ENCODE measurements at regions not wholly inside any gene's neighbourhood (a gene's known extent, or its start where the extent isn't known, plus 50 kb on each side); places are given as distances from the start of the nearest gene placed in this dataset.
A peak's percentile ranks its signal among the peaks of the same experiment; 100 is the strongest.

DNA sequence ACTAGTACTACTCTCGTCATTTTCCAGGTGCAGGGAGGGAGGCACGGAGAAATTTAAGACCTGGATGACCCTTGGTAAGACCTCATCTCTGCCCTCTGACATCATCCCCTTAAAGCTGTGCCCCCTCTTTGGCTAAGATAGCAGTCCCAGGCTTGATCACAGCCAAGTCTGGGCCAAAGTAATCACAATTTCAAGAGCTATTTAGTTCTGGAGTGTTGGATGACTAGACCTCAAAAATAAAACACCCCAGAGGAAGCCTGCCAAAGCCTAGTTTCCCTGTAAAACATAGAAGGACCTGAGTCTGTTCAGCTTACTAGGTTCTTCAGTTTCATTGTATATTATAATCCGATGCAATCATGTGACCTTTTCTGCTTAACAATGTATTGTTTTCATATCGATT lies 144.6 kb upstream of the ARHGEF9 start:
- TF ChIP-seq, protein P1, sequence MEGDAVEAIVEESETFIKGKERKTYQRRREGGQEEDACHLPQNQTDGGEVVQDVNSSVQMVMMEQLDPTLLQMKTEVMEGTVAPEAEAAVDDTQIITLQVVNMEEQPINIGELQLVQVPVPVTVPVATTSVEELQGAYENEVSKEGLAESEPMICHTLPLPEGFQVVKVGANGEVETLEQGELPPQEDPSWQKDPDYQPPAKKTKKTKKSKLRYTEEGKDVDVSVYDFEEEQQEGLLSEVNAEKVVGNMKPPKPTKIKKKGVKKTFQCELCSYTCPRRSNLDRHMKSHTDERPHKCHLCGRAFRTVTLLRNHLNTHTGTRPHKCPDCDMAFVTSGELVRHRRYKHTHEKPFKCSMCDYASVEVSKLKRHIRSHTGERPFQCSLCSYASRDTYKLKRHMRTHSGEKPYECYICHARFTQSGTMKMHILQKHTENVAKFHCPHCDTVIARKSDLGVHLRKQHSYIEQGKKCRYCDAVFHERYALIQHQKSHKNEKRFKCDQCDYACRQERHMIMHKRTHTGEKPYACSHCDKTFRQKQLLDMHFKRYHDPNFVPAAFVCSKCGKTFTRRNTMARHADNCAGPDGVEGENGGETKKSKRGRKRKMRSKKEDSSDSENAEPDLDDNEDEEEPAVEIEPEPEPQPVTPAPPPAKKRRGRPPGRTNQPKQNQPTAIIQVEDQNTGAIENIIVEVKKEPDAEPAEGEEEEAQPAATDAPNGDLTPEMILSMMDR (IDR thresholded peaks at IDR 0.05; ENCODE audit: insufficient read depth, low read depth, low read length, missing control alignments): no peak

DNA sequence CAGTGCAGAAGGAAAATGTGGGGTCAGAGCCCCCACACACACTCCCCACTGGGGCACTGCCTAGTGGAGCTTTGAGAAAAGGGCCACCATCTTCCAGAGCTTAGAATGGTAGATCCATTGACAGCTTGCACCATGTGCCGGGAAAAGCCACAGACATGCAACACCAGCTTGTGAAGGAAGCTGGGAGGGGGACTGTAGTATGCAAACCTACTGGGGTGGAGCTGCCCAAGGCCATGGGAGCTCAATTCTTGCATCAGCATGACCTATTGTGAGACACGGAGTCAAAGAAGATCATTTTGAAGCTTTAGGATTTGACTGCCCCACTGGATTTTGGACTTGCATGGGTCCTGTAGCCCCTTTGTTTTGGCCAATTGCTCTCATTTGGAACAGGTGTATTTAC lies 142.8 kb upstream of the ARHGEF9 start:
- no peak for DNase-seq (ENCODE audit: low read depth)
- H3K4me3 ChIP-seq (ENCODE audit: low read depth, low read length): no peak overlapping the region
- TF ChIP-seq, protein P1 (IDR thresholded peaks at IDR 0.05; ENCODE audit: insufficient read depth, low read depth, low read length, missing control alignments): no peak

More for the DNA sequence above, 144.6 kb upstream of the ARHGEF9 start:
- no peak for DNase-seq (ENCODE audit: low read depth)
- H3K4me3 ChIP-seq (ENCODE audit: low read depth, low read length): no peak overlapping the region

DNA sequence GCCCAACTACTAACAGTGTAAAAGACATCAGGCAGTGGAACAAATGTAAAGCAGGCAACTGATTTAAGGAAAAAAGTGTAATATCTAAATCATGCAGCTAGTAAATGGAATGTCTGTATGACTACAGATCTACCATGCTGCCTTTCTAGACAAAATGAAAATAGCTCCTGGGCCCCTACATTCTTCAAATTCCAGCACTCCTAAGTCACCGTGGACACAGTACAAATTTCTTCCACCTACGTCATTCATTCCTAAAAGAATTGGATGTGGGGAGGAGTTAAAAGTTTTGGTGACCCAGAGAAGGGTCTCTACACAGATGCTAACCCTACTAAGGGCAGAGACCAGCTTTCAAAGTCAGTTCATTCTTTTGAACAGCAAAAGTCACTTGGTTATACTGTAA lies 137.2 kb upstream of the ARHGEF9 start:
- no peak for DNase-seq (ENCODE audit: low read depth)
- TF ChIP-seq, protein P1 (IDR thresholded peaks at IDR 0.05; ENCODE audit: insufficient read depth, low read depth, low read length, missing control alignments): no peak
- no peak overlapping the region for H3K4me3 ChIP-seq (ENCODE audit: low read depth, low read length)

DNA sequence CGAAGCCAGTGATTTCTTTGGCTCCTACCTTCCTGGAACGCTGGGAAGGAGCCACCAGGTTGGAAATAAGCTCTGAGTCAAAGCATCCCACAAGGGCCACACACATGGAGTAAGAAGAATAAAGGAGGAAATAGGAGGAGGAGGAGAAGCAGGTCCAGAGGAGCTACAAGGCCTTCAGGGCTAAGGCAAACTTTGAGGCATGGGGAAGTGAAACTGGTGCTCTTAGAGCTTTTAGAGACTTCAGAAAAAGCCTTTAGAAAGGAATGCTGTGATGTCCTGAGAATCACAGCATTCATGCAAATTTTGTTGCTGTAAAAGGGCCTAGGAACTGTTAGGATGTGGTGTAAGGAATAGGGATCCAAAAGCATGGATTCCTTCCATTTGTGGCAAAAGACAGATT lies 135.9 kb upstream of the ARHGEF9 start:
- DNase-seq (ENCODE audit: low read depth): peak; percentile 6
- TF ChIP-seq, protein P1 (IDR thresholded peaks at IDR 0.05; ENCODE audit: insufficient read depth, low read depth, low read length, missing control alignments): no peak
- no peak overlapping the region for H3K4me3 ChIP-seq (ENCODE audit: low read depth, low read length)

DNA sequence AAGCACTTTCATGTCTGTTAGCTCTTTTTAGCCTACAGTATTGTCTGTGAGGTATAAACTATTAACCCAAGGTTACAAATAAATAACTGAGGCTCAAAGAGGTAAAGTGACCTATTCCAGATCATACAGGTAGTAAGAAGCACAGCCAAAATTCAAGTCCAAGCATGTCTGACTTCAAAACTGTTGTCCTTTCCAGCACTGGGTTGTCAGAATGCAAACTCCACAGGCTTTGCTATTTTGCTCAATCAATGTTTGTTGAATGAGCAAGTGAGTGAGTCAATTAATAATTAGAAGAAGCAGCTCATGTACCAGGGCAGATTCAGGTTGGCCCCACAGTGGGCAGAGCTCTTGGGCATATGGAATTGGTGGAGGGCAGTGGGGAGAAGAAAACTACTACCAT lies 134.1 kb upstream of the ARHGEF9 start:
- no peak overlapping the region for H3K4me3 ChIP-seq (ENCODE audit: low read depth, low read length)
- TF ChIP-seq, protein P1 (IDR thresholded peaks at IDR 0.05; ENCODE audit: insufficient read depth, low read depth, low read length, missing control alignments): no peak
- DNase-seq (ENCODE audit: low read depth): no peak

DNA sequence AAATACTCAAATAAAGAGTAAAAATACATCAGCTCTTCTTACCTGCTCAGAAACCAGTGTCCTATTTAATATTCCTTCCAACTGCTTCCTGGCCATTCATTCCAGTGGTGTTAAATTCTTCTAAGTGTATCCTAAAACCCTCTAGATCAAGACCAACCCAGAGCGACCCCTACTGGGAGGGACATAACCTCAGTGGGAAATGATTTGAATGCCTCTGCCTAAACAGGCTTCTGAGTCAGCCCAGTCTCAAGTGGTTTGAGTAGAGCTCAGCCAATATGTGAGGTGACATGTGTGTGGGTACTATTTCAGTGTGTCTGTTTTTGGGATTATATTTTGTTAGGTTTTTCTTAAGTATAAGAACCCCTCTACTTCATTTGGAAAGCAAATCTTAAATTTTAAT lies 133.6 kb upstream of the ARHGEF9 start:
- no peak overlapping the region for H3K4me3 ChIP-seq (ENCODE audit: low read depth, low read length)
- DNase-seq (ENCODE audit: low read depth): peak; percentile 6
- TF ChIP-seq, protein P1 (IDR thresholded peaks at IDR 0.05; ENCODE audit: insufficient read depth, low read depth, low read length, missing control alignments): no peak

DNA sequence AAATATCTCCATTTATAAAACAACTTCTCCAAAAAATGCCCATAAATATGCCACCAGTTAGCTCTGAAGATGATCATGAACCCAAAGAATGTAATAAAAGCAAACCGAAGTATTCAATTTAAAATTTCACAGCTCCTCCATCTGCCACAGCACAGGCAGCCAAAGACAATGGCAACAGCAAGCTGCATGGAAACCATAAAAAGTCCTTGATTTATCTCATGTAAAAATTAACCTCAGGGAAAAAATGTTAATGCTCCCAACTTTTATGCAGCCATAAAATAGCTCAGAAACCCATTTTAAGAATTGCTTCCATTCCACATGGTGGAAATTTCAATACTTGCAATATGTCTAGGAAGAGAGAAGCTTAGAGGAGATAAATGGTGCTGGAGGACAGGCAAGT lies 132.3 kb upstream of the ARHGEF9 start:
- TF ChIP-seq, protein P1 (IDR thresholded peaks at IDR 0.05; ENCODE audit: insufficient read depth, low read depth, low read length, missing control alignments): no peak
- no peak for DNase-seq (ENCODE audit: low read depth)

More for the DNA sequence above, 132.3 kb upstream of the ARHGEF9 start:
- H3K4me3 ChIP-seq (ENCODE audit: low read depth, low read length): no peak overlapping the region
